ENCODE measurements at regions not wholly inside any gene's neighbourhood (a gene's known extent, or its start where the extent isn't known, plus 50 kb on each side); places are given as distances from the start of the nearest gene placed in this dataset.
A peak's percentile ranks its signal among the peaks of the same experiment; 100 is the strongest.
"Not testable (repeated sequence)": the region's sequence is repeated elsewhere in the genome, so short reads cannot be mapped to it uniquely, and the experiment has no call there.

- DNase-seq (ENCODE audit: low read depth in 2 of 2): not testable (repeated sequence)
Observed at GRCh38 chr1:243074224-243074623, 180.9 kb downstream of the CEP170 start.

DNA sequence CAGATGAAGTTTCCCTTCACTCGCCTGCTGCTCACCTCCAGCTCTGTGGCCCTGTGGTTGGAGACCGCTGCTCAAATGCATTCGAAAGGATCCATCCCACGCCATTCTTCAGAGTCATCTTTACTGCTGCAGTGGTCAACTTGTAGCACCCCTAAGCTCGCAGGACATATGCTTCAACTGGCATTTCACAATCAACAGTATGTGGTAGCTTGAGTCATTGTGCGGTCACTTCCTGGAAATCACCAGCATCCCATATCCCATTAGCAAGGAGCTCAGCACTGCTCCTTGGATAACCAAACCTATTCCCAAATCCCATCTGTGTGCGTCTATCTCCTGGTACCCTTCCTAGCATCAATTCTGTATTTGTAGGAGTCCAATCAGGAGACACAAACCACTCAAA is 188.0 kb downstream of the CEP170 start:
- not testable (repeated sequence) for DNase-seq (ENCODE audit: low read depth in 2 of 2)

DNA sequence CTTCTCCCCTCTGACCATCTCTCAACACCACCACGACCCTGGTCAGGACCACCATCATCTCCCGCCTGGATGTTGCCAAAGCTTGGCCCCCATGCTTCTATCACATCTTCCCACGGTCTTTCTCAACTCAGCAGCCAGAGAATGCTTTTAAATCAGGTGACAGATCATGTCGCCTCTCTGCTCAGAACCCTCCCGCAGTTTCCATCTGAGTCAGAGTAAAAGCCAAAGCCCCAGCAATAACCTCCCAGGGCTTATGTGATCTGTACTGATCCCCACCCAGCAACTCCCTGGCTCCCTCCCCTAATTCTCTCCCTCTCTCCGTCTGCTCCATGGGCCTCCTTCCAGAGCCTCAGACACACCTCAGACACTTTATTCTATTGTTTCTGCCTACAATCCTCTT is 193.1 kb downstream of the CEP170 start:
- DNase-seq (ENCODE audit: low read depth in 2 of 2): not testable (repeated sequence)

DNA sequence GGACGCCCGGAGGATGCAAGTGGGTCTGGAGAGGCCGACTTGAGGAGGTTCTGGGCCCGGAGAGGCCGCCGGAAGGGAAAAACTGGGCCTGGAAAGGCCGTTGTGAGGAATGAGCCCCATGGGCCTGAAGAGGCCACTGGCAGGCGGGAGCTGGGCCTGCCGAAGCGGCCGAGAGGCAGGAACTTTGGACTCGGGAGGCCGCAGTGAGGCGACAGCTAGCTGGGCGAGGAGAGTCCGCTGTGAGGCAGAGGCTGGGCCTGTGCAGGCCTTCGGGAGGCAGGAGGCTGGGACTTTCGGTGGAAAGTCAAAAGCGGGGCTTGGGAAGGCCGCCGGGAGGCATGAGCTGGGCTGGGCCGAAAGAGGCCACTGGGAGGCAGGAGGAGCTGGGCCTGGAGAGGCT is 199.6 kb downstream of the CEP170 start:
- not testable (repeated sequence) for DNase-seq (ENCODE audit: low read depth in 2 of 2)

DNA sequence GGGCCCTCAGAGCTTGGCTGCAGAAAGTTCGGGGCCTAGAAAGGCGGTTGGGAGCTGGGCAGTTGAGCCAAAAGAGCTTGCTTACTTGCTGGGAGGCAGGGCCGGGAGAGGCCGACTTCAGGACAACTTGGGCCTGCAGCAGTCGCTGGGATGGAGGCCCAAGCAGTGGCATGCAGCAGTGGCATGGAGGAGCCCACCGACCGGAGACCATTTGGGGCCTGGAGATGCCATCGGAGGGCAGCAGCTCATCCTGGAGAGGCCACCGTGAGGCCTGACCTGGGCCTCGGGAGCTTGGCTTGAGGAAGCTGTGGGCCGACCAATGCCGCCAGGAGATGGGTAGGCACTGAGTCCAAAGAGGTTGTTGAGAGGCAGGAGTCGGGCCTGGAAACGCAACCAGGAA is 200.0 kb downstream of the CEP170 start:
- not testable (repeated sequence) for DNase-seq (ENCODE audit: low read depth in 2 of 2)

DNA sequence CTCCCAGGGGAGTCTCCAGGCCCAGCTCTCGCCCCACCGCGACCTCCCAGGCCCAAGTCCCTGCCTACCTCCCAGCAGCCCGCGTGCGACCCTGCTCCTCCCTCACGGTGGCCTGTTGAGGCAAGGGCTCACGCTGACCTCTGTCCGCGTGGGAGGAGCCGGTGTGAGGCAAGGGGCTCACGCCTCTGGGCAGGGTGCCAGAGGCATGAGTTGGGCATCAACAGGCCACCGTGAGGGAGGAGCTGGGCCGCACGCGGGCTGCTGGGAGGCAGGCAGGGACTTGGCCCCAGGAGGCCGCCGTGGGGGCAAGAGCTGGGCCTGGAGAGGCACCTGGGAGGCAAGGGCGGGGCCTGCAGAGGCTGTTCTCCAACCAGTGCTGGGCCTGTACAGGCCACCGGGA is 200.4 kb downstream of the CEP170 start:
- not testable (repeated sequence) for DNase-seq (ENCODE audit: low read depth in 2 of 2)

DNA sequence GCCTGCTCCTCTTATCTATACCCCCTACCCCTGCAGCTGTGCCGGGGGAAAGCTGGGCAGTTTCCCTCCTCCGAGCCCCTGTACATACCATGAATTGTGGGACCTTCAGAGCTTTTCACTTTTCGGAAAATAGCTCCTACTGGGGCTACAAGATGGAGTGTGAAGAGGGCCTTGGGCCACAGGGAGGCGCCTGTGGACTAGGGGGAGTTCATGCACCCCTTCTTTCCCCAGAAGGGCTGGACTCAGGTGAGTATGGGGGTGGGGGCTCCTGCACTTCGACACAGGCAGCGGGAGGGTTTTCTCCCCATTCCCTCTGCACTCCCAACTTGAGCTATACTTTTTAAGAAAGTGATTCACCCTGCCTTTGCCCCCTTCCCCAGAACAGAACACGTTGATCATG is 202.0 kb downstream of the CEP170 start:
- DNase-seq (ENCODE audit: low read depth in 2 of 2): not testable (repeated sequence)

DNA sequence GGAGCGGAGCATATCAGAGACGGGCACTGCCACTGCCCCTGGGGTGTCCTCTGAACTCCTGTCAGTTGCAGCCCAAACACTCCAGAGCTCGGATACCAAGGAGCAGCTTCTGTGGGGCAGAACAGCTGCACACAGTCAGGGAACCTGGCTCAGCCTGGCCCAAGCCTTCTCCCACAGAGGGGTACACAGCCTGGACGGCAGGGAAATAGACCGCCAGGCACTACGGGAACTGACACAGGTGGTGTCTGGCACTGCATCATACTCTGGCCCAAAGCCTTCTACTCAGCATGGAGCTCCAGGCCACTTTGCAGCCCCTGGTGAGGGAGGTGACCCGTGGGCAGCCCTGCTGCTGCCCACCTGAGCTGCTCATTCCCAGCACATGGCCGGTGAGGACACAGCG is 204.5 kb downstream of the CEP170 start:
- not testable (repeated sequence) for DNase-seq (ENCODE audit: low read depth in 2 of 2)

GRCh38 chr1:243049716-243050115 is 205.4 kb downstream of the CEP170 start:
- DNase-seq (ENCODE audit: low read depth in 2 of 2): not testable (repeated sequence)

DNA sequence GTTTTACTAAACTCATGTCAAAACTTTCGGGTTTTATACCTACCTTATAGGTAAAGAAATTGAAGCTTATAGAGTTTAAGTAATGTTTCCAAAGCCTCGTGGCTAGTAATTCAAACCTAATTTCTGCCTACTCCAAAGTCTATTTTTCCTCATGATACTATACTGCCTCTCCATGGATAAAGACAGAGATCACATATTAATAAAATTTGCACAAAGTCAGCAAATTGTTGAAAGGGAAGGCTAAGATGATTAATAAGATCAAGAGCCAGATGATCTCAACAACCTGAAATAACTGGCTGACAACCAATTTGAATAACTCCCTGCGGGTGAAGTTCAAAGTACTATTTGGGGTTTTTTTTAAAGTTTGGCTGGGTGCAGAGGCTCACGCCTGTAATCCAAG is 233.7 kb downstream of the CEP170 start:
- DNase-seq (ENCODE audit: low read depth in 2 of 2): not testable (repeated sequence)

GRCh38 chr1:243019030-243019635 is 235.9 kb downstream of the CEP170 start:
- not testable (repeated sequence) for DNase-seq (ENCODE audit: low read depth in 2 of 2)

GRCh38 chr1:243010719-243011118 is 244.4 kb downstream of the CEP170 start:
- DNase-seq (ENCODE audit: low read depth in 2 of 2): not testable (repeated sequence)

- not testable (repeated sequence) for DNase-seq (ENCODE audit: low read depth in 2 of 2)
Observed at GRCh38 chr1:243001003-243001402, 254.1 kb downstream of the CEP170 start.

DNA sequence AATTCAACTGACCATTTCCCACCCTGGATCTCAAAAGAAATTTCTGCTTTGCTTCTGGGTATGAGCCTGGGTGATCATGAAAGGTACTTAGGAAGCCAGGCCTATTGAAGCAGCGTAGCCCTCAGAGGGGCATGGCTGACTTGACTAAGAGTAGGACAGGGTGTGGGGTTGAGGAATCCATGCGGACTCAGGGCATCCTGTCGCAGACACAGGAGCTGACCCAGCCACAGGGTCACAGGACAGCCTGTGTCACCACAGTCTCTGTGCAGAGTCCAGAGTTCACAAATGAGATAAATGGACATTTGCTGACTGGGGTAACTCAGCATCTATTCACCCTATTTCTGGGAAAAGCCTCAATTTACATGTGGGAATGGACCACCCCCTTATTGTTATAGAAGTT is 262.3 kb downstream of the CEP170 start:
- not testable (repeated sequence) for DNase-seq (ENCODE audit: low read depth in 2 of 2)

DNA sequence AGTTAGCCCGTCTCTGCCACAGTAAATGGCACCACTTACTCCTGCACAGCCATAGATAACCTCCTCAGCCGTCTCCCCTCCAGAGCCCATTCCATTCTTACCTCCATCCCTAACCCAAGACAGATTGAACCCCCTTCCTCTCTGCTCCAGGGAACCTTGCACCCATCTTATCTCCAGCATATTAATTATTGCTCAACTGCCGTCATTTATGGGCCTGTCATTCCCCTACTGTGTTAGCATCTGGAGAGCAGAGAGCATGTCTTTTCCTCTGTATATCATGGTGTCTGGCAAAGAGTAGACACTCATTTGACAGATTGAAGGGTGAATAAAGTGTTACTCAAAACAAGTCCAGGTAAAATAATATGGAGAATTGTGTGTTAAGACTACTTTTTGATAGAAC is 270.0 kb downstream of the CEP170 start:
- not testable (repeated sequence) for DNase-seq (ENCODE audit: low read depth in 2 of 2)

- peak in 1 of 2 experiments; percentile 0 for DNase-seq (ENCODE audit: low read depth in 2 of 2)
Observed at GRCh38 chr1:242973341-242973740, 281.7 kb downstream of the CEP170 start.

DNA sequence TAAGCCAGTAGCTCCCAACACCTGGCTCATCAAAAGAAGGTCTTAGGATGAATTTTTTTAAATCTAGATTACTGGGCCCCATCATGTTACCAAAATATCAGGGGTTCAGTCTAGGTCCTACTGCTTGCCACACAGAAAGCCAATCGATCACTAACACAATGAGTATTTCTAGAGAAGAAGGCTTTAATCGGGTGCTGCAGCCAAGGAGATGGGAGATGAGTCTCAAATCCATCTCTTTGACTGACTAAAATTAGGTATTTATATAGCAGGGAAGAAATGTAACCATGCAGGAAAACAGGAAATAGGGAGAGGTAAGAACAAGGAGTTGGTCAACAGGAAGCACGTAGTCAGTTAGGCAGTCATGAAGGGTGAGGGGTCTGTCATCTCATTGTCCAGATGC is 288.2 kb downstream of the CEP170 start:
- no peak for DNase-seq (ENCODE audit: low read depth in 2 of 2)

GRCh38 chr1:242959397-242959796 is 295.7 kb downstream of the CEP170 start:
- DNase-seq (ENCODE audit: low read depth in 2 of 2): not testable (repeated sequence)

DNA sequence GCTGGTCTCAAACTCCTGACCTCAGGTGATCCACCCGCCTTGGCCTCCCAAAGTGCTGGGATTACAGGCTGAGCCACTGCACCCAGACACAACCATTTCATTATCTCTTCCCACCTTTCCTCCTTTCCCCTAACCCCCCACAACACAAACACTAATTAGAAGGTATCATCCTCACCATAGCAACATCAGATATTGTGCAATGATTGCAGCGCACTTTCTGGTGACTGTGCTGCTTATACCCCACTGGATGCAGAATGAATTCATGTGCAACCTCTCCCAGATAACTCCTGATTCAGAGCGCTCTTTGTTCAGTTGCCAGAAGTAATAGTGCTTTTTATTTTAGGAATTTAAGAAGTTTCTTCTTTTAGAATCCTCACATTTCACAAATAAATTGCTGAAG is 300.1 kb downstream of the CEP170 start:
- not testable (repeated sequence) for DNase-seq (ENCODE audit: low read depth in 2 of 2)

DNA sequence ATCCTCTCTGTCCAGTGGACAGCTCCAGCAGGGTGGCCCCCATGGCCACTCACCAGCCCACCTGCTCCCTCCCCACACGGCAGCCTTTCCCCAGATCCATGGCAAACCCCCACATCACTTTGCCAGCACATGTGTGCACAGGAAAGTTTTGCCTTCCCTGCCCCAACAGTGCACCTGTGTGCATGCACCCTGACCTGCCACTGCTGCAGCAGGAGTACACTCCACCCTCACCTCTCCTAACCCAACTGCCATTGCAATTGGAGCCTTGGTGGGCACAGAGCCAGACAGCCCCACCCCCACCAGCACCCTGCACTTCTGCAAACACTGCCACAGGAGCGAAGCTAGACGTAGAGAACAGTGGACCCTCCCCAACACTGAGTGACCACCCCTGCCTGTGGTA is 308.9 kb downstream of the CEP170 start:
- no peak for DNase-seq (ENCODE audit: low read depth in 2 of 2)

DNA sequence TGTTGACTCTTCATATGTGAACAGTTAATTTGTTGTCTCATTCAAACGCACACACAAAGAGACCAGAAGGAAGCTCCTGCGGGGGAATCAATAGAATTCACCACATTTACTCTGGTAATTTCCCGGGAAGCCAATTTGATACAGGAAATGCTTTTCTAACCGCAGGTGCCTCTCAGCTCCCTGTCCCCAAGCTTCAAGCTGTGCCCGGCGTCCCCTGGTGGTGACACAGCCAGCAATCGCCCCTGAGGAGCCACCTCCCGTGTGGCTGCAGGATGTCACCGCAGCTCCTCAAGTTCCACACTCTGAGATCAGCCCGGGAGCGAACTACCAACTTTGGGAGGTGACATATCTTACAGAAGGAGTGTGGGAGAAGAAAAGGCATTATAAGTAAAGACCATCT is 318.4 kb downstream of the CEP170 start:
- not testable (repeated sequence) for DNase-seq (ENCODE audit: low read depth in 2 of 2)

GRCh38 chr1:242924717-242925116 is 330.4 kb downstream of the CEP170 start:
- not testable (repeated sequence) for DNase-seq (ENCODE audit: low read depth in 2 of 2)

- DNase-seq (ENCODE audit: low read depth in 2 of 2): not testable (repeated sequence)
Observed at GRCh38 chr1:242923603-242924002, 331.5 kb downstream of the CEP170 start.

DNA sequence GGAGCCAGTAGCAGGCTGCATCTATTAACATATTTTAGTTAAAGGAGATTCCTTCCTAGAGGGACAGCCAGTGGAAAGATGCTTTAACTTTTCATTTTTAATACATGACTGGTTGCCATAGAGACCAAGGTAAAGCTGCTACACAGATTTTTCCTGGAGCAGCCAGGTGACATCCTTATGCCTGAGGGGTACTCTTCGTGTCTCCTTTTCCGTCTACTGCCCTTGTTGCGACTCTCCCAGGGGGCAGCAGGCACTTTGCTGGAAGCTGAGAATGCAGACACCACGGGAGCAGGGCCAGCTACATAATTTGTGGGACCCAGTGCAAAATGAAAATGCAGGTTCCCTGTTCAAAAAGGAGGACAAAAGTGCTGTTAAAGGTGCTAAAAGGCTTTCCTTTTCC is 340.4 kb downstream of the CEP170 start:
- DNase-seq (ENCODE audit: low read depth in 2 of 2): not testable (repeated sequence)
